ENCODE measurements at regions not wholly inside any gene's neighbourhood (a gene's known extent, or its start where the extent isn't known, plus 50 kb on each side); places are given as distances from the start of the nearest gene placed in this dataset.

- no peak overlapping the region for H3K4me3 Mint-ChIP-seq
- H3K27ac Mint-ChIP-seq (ENCODE audit: unreplicated experiment): no peak overlapping the region
- H3K4me1 Mint-ChIP-seq: no peaks in the 10 kb centered on the region
- no peak for DNase-seq (ENCODE audit: low read depth, low spot score)
- no peaks in the 10 kb centered on the region for H3K27me3 Mint-ChIP-seq (ENCODE audit: low read depth)
- H3K36me3 Mint-ChIP-seq (ENCODE audit: low read depth): no peaks in the 10 kb centered on the region
- TF ChIP-seq, protein P1, sequence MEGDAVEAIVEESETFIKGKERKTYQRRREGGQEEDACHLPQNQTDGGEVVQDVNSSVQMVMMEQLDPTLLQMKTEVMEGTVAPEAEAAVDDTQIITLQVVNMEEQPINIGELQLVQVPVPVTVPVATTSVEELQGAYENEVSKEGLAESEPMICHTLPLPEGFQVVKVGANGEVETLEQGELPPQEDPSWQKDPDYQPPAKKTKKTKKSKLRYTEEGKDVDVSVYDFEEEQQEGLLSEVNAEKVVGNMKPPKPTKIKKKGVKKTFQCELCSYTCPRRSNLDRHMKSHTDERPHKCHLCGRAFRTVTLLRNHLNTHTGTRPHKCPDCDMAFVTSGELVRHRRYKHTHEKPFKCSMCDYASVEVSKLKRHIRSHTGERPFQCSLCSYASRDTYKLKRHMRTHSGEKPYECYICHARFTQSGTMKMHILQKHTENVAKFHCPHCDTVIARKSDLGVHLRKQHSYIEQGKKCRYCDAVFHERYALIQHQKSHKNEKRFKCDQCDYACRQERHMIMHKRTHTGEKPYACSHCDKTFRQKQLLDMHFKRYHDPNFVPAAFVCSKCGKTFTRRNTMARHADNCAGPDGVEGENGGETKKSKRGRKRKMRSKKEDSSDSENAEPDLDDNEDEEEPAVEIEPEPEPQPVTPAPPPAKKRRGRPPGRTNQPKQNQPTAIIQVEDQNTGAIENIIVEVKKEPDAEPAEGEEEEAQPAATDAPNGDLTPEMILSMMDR (conservative IDR thresholded peaks at IDR 0.05): no peak
- H3K9me3 Mint-ChIP-seq: no peaks in the 10 kb centered on the region
These were observed 246.9 kb downstream of the IRS1 start for GRCh38 chr2:226552571-226553285.

DNA sequence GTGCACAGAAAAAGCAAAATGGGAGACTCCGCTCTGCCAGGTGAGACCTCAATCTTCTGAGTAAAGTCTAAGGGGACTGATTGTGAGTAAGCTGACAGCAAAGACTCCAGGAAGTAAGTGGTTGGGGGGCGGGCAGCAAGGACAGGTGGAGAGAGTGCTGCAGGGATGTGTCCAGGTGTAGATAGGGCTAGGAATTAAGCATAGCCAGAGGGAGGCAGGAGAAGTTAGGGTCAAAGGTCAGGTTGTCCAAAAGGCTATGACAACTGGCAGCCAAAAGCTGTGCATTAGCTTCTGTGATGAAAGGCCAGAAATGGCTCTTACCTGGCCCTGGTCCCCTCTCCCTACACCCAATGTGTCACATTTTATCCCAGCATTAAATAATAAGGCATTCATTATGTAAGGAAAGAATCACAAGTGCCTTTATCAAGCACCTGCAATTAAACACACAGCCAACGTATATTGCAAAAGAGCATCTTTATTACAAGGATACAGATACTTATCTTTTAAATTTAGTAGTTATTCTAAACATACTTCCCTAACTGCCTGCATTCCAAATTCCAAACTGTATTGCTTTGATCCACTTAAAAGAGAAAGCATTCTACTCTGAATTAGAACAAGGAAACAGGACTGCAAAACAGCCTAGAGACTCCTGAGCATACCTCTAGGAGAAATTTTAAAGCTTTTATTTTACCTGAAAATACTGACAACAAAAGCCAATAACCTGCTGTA is 247.9 kb downstream of the IRS1 start:
- H3K4me3 Mint-ChIP-seq: no peak overlapping the region
- no peaks in the 10 kb centered on the region for H3K9me3 Mint-ChIP-seq
- H3K36me3 Mint-ChIP-seq (ENCODE audit: low read depth): no peaks in the 10 kb centered on the region
- H3K4me1 Mint-ChIP-seq: no peaks in the 10 kb centered on the region
- no peaks in the 10 kb centered on the region for H3K27me3 Mint-ChIP-seq (ENCODE audit: low read depth)
- H3K27ac Mint-ChIP-seq (ENCODE audit: unreplicated experiment): no peak overlapping the region
- TF ChIP-seq, protein P1 (conservative IDR thresholded peaks at IDR 0.05): no peak
- no peak for DNase-seq (ENCODE audit: low read depth, low spot score)

DNA sequence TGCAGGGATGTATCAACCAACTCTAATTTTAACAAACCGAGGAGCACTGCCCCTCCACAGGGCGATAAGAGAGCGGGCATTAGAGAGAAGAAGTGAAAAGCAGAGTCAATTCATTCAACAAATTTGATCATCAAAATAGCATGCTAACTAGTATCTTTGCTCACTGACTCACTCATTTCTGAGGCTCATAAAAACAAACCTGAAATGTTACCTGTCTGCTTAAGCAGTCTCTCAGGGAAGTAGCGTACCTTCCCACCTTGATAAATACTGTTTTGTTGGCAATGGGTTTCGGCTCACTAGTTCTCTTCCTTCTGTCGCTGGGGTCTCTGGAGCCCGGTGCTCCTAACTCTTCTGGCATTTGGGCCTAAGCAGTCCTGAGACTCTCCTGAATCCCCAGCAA is 248.8 kb downstream of the IRS1 start:
- Mint-ChIP-seq H3K9me3 (no peaks in the 10 kb centered on the region), H3K4me1 (no peaks in the 10 kb centered on the region), H3K27me3 (ENCODE audit: low read depth) (no peaks in the 10 kb centered on the region), H3K27ac (ENCODE audit: unreplicated experiment) (no peak overlapping the region), H3K36me3 (ENCODE audit: low read depth) (peaks cover 3% of the 10 kb centered on the region), H3K4me3 (no peak overlapping the region)
- TF ChIP-seq, protein P1 (conservative IDR thresholded peaks at IDR 0.05): no peak
- no peak for DNase-seq (ENCODE audit: low read depth, low spot score)

GRCh38 chr2:226548732-226549131 is 250.9 kb downstream of the IRS1 start:
- peaks cover 3% of the 10 kb centered on the region for H3K36me3 Mint-ChIP-seq (ENCODE audit: low read depth)
- no peak for DNase-seq (ENCODE audit: low read depth, low spot score)
- H3K9me3 Mint-ChIP-seq: peaks cover 5% of the 10 kb centered on the region
- H3K4me1 Mint-ChIP-seq: no peaks in the 10 kb centered on the region
- H3K27me3 Mint-ChIP-seq (ENCODE audit: low read depth): no peaks in the 10 kb centered on the region
- no peak overlapping the region for H3K27ac Mint-ChIP-seq (ENCODE audit: unreplicated experiment)
- TF ChIP-seq, protein P1 (conservative IDR thresholded peaks at IDR 0.05): no peak
- H3K4me3 Mint-ChIP-seq: no peak overlapping the region

GRCh38 chr2:226544596-226545210 is 254.9 kb downstream of the IRS1 start:
- Mint-ChIP-seq H3K27me3 (ENCODE audit: low read depth) (no peaks in the 10 kb centered on the region), H3K4me3 (no peak overlapping the region)
- TF ChIP-seq, protein P1 (conservative IDR thresholded peaks at IDR 0.05): no peak

More at GRCh38 chr2:226544596-226545210, 254.9 kb downstream of the IRS1 start:
- H3K27ac Mint-ChIP-seq (ENCODE audit: unreplicated experiment): no peak overlapping the region
- no peak for DNase-seq (ENCODE audit: low read depth, low spot score)
- peaks cover 5% of the 10 kb centered on the region for H3K36me3 Mint-ChIP-seq (ENCODE audit: low read depth)
- peaks cover 6% of the 10 kb centered on the region for H3K4me1 Mint-ChIP-seq
- H3K9me3 Mint-ChIP-seq: peaks cover 20% of the 10 kb centered on the region
